G401 (cell line): ENCODE measurements at regions not wholly inside any gene's neighbourhood (a gene's known extent, or its start where the extent isn't known, plus 50 kb on each side); places are given as distances from the start of the nearest gene placed in this dataset.

Source experiments
- DNase-seq: peaks from one replicate; pipeline ENCODE4 v3.0.0-alpha.2; 2015; ENCODE audit warnings: low spot score
- in situ Hi-C: cut with HindIII; loops from 2 replicates; pipeline ENCODE4 v1.10.0; 2016; ENCODE audit warnings: low sequenced_read_pairs, mixed read lengths

DNA sequence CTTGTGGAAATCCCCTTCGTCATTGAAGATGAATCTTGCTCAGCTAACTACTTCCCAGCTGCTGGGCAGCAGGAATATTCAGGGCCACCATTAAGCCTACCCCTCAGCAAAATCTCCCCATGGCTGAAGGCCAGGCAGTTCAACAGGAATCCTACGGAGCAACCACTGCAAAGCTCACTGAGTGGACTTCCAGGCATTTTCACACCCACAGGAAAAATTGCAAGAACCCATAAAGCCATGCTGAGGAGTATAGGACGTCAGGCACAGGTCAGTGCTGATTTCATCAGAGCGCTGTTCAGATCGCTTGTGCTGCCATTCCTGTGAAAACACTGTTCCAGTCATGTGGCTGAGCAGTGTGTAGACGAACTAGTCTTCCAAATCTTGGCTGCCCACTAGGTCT lies 134.8 kb upstream of the TACR1 start:
- in situ Hi-C loops, result no loop called here
- DNase-seq, result no peak

- DNase-seq, result no peak
- in situ Hi-C loops, result no loop called here
These were observed 134.3 kb upstream of the TACR1 start for GRCh38 chr2:75333646-75334045.

- no peak for DNase-seq
- in situ Hi-C loops, result no loop called here
These were observed 128.8 kb upstream of the TACR1 start for GRCh38 chr2:75328156-75328555.

DNA sequence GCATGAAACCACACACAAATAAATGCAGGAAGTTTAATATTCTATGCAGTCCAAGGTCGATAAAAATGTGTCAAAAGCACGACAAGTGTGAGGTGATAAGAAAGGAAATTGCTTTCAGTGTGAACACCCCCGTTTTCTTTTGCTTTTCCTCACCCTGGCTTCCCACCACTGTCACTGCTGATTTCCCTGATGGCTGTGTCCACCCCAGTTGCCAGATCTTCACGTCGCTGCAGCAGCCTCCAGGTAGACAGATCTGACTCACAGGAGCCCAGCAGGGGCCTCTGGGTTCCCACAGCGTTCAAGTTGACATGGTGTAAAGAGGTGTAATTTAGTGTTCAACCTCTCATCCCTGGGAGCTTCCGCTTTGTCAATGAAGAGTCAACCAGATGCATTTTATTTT lies 128.0 kb upstream of the TACR1 start:
- in situ Hi-C loops, result no loop called here
- no peak for DNase-seq

GRCh38 chr2:75326645-75327044 lies 127.3 kb upstream of the TACR1 start:
- in situ Hi-C loops, result no loop called here
- DNase-seq, result no peak

DNA sequence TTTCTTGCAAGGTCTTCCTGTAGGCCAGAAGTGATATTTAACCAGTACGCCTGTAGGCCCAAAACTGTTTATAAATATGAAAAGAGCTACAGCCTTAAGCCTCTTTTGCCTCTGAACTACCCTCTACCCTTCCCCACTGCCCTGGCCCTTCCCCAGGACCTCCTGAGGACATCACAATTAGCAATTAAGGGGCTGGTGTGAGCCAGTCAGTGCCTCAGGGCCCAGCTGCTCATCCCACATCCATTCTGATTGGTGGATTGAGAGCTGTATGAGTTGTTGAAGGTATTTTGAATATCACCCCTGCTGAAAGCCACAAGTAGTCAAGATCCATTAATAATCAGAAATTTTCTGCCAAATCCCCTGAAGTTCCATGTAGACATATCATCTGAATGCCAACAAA lies 126.3 kb upstream of the TACR1 start:
- in situ Hi-C loops, result no loop called here
- DNase-seq, result no peak

- in situ Hi-C loops, result no loop called here
These were observed 125.6 kb upstream of the TACR1 start for GRCh38 chr2:75324861-75325284.

DNA sequence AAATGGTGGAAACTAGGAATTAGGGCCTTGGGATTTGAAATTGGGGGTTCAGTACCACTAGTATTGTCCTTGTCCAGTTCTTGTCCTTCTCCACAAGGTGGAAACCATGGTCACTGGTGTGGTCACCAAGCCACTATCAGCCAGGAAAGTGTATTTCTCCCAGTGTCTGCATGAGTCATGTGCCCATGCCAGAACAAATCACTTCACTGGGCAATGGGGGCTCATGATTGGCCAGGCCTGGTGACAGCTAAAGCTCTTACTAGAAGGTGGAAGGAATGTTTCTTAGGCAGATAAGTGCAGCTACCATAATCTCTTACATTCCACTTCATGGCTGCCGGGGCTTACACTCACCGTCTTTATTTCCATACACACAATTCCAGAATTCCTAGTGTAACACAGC lies 124.8 kb upstream of the TACR1 start:
- in situ Hi-C loops, result no loop called here
- no peak for DNase-seq

More at GRCh38 chr2:75324861-75325284, 125.6 kb upstream of the TACR1 start:
- DNase-seq, result no peak

DNA sequence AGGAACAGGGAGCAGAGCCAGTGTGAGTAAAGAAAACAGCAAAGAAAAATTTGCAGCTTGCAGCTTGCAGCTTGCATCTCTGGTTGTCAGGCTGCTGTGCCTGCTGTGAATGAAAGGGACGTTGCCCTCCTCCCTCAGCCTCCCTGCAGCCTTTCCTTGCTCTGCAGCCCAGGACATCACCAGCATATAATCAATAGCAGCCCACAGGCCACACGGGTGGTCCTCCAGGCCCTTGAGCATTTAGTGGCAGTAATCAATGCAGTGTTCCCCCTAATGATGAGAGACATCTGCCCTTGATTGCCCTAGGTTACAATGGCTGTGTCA lies 122.2 kb upstream of the TACR1 start:
- DNase-seq, result no peak
- in situ Hi-C loops, result no loop called here

- DNase-seq, result no peak
- in situ Hi-C loops, result no loop called here
These were observed 121.7 kb upstream of the TACR1 start for GRCh38 chr2:75320898-75321598.

GRCh38 chr2:75319951-75320350 lies 120.6 kb upstream of the TACR1 start:
- in situ Hi-C loops, result no loop called here
- DNase-seq, result no peak

GRCh38 chr2:75317802-75318201 lies 118.5 kb upstream of the TACR1 start:
- no peak for DNase-seq
- in situ Hi-C loops, result no loop called here

- no peak for DNase-seq
- in situ Hi-C loops, result no loop called here
These were observed 118.0 kb upstream of the TACR1 start for GRCh38 chr2:75317316-75317715.

DNA sequence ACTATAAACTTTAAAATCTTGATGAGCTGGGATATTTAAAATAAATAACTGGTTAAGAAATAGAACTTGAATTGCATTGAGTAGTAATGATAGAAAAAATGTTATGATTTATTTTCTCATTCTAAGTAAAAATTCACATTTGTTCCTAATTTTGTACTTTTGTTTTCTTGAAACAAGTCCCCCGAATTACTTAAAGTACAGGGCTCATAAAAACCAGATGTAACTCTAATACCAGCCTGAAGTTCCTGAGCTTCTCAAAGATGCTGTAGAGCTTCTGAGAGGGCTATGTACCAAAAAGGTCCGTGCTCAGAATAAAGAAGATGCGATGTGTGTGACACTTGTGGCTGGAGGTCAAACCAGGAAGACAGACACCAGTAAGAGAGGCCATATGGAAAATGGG lies 116.1 kb upstream of the TACR1 start:
- DNase-seq, result no peak
- in situ Hi-C loops, result no loop called here

DNA sequence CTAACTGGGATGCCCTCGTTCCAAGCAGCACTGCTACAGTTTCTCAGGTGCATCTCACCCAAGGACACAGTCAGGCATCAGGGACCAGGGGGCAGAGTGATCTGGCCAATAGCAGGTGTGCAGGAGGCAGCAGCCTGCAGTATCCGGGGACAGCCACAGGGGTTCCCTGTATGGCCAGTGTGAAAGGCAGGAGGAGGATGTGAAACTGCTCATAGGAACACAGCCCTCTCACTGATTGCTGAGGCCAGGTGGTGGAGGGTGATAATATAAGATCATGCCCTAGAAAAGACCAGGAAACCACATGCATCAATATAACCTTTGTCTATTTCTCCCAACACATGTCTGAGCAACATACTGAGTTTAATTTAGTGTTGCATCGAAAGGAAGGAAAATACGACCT lies 112.7 kb upstream of the TACR1 start:
- in situ Hi-C loops, result no loop called here
- no peak for DNase-seq

- DNase-seq, result no peak
- in situ Hi-C loops, result no loop called here
These were observed 112.2 kb upstream of the TACR1 start for GRCh38 chr2:75311521-75311920.

DNA sequence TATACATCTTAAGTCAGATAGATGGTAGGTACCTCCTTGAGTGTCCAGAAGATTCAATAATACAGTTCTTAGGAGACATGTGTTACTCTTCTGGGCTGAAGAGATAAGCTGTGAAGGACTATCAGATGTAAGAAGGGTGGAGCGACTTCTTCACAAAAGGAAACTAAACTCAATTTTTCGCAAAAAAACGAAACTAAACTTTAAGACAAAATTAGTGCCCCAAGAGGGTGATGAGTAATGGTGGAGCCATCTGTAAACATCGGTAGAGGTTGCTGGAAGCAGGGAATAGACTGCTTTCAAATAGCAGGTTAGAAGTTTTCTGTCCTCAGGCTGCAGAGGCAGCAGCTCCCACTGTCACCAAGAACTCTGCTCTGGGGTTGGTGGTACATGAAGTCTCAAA lies 111.6 kb upstream of the TACR1 start:
- in situ Hi-C loops, result no loop called here
- no peak for DNase-seq

DNA sequence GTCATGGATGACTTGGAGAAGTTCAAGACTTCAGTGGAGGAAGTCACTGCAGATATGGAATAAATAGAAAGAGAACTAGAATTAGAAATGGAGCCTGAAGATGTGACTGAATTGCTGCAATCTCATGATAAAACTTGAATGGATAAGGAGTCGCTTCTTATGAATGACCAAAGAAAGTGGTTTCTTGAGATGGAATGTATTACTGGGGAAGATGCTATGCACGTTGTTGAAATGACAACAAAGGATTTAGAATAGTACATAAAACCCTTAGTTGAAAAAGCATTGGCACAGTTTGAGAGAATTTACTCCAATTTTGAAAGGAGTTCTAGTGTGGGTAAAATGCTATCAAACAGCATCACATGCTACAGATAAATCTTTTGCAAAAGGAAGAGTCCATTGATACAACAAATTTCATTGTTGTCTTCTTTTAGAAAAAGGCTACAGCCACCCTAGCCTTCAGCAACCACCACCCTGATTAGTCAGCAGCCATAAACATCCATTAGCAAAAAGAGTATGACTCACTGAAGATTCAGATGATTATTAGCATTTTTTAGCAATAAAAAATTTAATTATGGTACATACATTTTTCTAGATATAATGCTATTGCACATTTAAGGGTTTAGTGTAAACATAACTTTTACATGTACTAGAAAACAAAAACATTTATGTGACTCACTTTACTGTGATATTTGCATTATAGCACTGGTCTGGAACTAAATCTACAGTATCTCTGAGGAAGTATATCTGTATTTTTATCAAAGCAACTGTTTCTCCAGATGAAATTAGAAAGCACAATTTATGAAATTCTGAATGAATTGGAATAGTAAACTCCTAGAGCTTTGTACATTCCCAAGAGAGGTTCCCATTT lies 110.5 kb upstream of the TACR1 start:
- in situ Hi-C loops, result no loop called here

GRCh38 chr2:75303227-75303626 lies 103.9 kb upstream of the TACR1 start:
- in situ Hi-C loops, result no loop called here
- DNase-seq, result no peak

More for the DNA sequence above, 110.5 kb upstream of the TACR1 start:
- no peak for DNase-seq

DNA sequence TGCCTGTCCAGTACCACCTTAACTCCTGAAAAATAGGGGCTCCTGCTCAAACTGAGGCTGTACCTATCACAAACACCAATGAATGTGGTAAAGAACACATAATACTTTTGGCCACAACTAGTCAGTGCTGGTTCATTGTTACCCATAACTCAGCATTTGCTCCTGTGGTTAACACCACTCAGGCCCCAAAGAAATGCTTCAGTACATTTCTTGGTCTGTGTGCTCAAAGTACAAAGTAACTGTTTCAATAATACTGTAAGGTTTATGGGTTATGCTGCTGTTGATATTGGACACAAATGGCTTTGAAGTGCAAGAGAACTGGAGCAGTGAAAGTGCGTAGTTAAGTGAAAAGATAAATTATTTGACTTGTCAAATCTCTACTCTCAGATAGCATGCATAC lies 95.0 kb upstream of the TACR1 start:
- no peak for DNase-seq
- in situ Hi-C loops, result no loop called here

GRCh38 chr2:75292826-75293225 lies 93.5 kb upstream of the TACR1 start:
- in situ Hi-C loops, result no loop called here
- no peak for DNase-seq
